Adrenal gland (tissue), 5 donors: ENCODE measurements at regions not wholly inside any gene's neighbourhood (a gene's known extent, or its start where the extent isn't known, plus 50 kb on each side); places are given as distances from the start of the nearest gene placed in this dataset.

Experiments
- CTCF ChIP-seq, 6 experiments: fragments of 450-650 bp in 4 of 6; fragments of 200-600 bp in 2 of 6; sonication (generic) in 1 of 6; IDR thresholded peaks; 1 replicate in 5 of 6; 2 replicates in 1 of 6; pipeline versions ENCODE4 v1.5.1 to v1.8.0; 2016 to 2021; ENCODE audit warnings: antibody characterized with exemption in 6 of 6, mild to moderate bottlenecking in 2 of 6, moderate library complexity in 1 of 6
- POLR2A ChIP-seq, 2 donors: fragments of 450-650 bp; IDR thresholded peaks; one replicate each; pipeline ENCODE4 v1.6.1; 2017; ENCODE audit warnings: antibody characterized with exemption in 2 of 2, mild to moderate bottlenecking in 2 of 2, moderate library complexity in 1 of 2
- donor health status: DM: no; HTN: no; CAD: no.

- no peak for TF ChIP-seq CTCF (IDR thresholded peaks at IDR 0.05)
- no peak for TF ChIP-seq POLR2A (IDR thresholded peaks at IDR 0.05)
Measured at GRCh38 chr12:19867151-19867550, 427.9 kb downstream of the AEBP2 start.
